T-helper 17 cell (primary cell): ENCODE measurements at regions not wholly inside any gene's neighbourhood (a gene's known extent, or its start where the extent isn't known, plus 50 kb on each side); places are given as distances from the start of the nearest gene placed in this dataset.

Experiments
- ATAC-seq: fragments of 150-1000 bp; cut with Tn5 transposase; 2 replicates; pipeline ENCODE4 v1.10.0; 2021; ENCODE audit warnings: mild to moderate bottlenecking, moderate library complexity
- DNase-seq, 3 donors: peaks; one replicate each; pipeline versions ENCODE4 v3.0.0 to v3.0.0-alpha.2; 2020 to 2021
- H3K9me3 ChIP-seq: one replicate; pipeline ENCODE4 v1.7.0; 2013; ENCODE audit warnings: low read length, mild to moderate bottlenecking; ENCODE audit not compliant: control insufficient read depth, poor library complexity, severe bottlenecking
- H3K27ac Mint-ChIP-seq: one replicate; pipeline ENCODE4 v1.8.0; 2022; ENCODE audit warnings: mild to moderate bottlenecking, moderate library complexity, mixed read lengths
- H3K27me3 Mint-ChIP-seq: one replicate; pipeline ENCODE4 v1.8.0; 2022; ENCODE audit warnings: mixed read lengths
- H3K36me3 Mint-ChIP-seq: one replicate; pipeline ENCODE4 v1.8.0; 2022; ENCODE audit warnings: low read depth, mixed read lengths
- H3K4me1 Mint-ChIP-seq: one replicate; pipeline ENCODE4 v1.8.0; 2022; ENCODE audit warnings: mild to moderate bottlenecking, mixed read lengths
- H3K4me3 Mint-ChIP-seq: one replicate; pipeline ENCODE4 v1.8.0; 2022; ENCODE audit warnings: mild to moderate bottlenecking, moderate library complexity, mixed read lengths

DNA sequence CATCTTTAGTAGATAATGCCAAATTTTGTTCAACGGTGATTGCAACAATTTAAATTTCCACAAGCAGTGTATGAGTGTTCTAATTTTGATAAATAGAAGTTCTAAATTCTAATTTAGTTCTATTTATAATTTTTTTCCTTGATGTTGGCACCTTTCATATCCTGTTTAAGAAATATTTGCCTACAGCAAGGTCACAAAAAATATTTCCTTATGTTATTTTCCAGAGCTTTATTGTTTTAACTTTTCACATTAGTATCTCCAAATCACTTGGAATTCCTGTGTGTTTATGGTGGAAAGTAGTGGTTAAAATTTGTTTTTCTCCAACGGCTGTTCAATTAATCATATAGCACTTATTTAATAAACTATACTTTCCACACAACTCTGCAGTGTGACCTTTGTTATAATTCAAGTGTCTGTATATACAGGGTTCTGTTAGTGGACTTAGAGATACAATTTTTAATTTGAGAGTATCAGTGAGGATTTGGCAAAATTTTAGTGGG, 94.3 kb upstream of the CD55 start:
- no peaks in the 10 kb centered on the region for H3K9me3 ChIP-seq
- ATAC-seq: no peak
- H3K36me3 Mint-ChIP-seq: no peaks in the 10 kb centered on the region
- peaks cover 2% of the 10 kb centered on the region for H3K4me1 Mint-ChIP-seq
- H3K4me3 Mint-ChIP-seq: no peak overlapping the region
- H3K27me3 Mint-ChIP-seq: peaks cover 5% of the 10 kb centered on the region
- no peak for DNase-seq
- H3K27ac Mint-ChIP-seq: no peak overlapping the region

GRCh38 chr1:207228987-207229386, 92.5 kb upstream of the CD55 start:
- H3K4me1 Mint-ChIP-seq: no peaks in the 10 kb centered on the region
- no peak overlapping the region for H3K4me3 Mint-ChIP-seq
- ATAC-seq (no peak), DNase-seq (no peak)
- H3K27me3 Mint-ChIP-seq: no peaks in the 10 kb centered on the region
- H3K27ac Mint-ChIP-seq: no peak overlapping the region
- H3K9me3 ChIP-seq: no peaks in the 10 kb centered on the region
- no peaks in the 10 kb centered on the region for H3K36me3 Mint-ChIP-seq

DNA sequence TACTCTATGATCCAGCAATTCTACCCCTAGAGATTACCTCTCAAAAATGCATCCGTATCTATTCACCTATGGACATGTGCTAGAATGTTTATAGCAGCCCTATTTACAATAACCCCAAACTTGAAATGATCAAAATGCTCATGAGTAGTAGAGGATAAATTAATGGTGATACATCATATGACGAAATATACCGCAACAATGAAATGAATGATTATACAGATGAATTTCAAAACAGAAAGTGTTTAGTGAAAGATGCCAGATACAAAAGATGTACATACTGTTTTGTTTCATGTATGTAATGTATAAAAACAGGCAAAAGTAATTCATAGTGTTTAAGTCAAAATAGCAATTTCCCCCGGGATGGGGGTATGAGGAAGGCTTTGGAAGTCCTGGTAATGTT, 91.0 kb upstream of the CD55 start:
- no peaks in the 10 kb centered on the region for H3K36me3 Mint-ChIP-seq
- no peak overlapping the region for H3K4me3 Mint-ChIP-seq
- ATAC-seq (no peak), DNase-seq (no peak)
- no peaks in the 10 kb centered on the region for H3K4me1 Mint-ChIP-seq
- no peak overlapping the region for H3K27ac Mint-ChIP-seq
- no peaks in the 10 kb centered on the region for H3K9me3 ChIP-seq
- peaks cover 7% of the 10 kb centered on the region for H3K27me3 Mint-ChIP-seq

- peaks cover 31% of the 10 kb centered on the region for H3K27me3 Mint-ChIP-seq
- DNase-seq (no peak), ATAC-seq (no peak)
- no peak overlapping the region for H3K27ac Mint-ChIP-seq
- H3K36me3 Mint-ChIP-seq: peaks cover 2% of the 10 kb centered on the region
- H3K4me3 Mint-ChIP-seq: no peak overlapping the region
- H3K4me1 Mint-ChIP-seq: no peaks in the 10 kb centered on the region
- H3K9me3 ChIP-seq: no peaks in the 10 kb centered on the region
These were observed 86.8 kb upstream of the CD55 start for GRCh38 chr1:207234690-207235089.

GRCh38 chr1:207239874-207240273, 81.6 kb upstream of the CD55 start:
- Mint-ChIP-seq H3K27me3 (peaks cover 34% of the 10 kb centered on the region), H3K27ac (no peak overlapping the region), H3K4me3 (no peak overlapping the region), H3K4me1 (peaks cover 6% of the 10 kb centered on the region), H3K36me3 (peaks cover 2% of the 10 kb centered on the region)
- DNase-seq: no peak
- no peak for ATAC-seq
- H3K9me3 ChIP-seq: no peaks in the 10 kb centered on the region

DNA sequence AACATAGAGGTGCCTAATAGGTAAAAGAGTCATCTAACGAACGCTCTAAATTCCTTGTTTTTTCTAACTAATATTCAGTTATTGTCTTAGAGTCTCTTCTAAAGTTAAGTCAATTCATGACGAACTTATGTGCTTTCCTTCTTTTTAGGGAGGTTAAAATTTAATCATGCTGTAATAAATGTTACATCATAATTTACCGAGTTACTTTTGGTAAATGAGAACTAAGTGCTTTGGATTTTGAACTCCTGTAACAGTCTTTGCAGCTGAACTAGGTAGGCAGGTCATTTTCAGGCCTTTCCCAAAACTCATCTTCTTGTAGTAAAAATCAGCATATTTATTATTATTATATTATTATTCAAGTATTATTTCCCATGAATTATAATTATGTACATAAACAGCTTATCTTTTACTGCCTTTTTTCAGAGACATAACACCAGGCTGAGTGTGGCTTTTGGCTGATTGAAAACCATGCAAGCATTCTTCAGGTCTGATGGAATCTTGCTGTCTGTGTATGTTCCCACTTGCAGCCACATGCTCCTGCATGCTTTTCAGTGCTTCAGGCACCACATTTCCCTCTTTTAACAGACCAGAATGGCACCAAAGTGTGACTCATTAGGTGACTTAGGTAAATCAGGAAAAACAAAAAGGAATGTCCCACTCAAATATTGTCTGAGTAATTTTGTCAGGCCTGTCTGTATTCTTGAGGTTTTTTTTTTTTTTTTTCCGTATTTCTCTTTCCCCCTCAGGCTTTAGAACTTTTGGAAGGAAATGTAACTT, 81.0 kb upstream of the CD55 start:
- Mint-ChIP-seq H3K36me3 (peaks cover 2% of the 10 kb centered on the region), H3K27ac (no peak overlapping the region), H3K4me3 (no peak overlapping the region), H3K27me3 (peaks cover 27% of the 10 kb centered on the region), H3K4me1 (peaks cover 11% of the 10 kb centered on the region)
- no peak for DNase-seq
- no peak for ATAC-seq
- no peaks in the 10 kb centered on the region for H3K9me3 ChIP-seq

DNA sequence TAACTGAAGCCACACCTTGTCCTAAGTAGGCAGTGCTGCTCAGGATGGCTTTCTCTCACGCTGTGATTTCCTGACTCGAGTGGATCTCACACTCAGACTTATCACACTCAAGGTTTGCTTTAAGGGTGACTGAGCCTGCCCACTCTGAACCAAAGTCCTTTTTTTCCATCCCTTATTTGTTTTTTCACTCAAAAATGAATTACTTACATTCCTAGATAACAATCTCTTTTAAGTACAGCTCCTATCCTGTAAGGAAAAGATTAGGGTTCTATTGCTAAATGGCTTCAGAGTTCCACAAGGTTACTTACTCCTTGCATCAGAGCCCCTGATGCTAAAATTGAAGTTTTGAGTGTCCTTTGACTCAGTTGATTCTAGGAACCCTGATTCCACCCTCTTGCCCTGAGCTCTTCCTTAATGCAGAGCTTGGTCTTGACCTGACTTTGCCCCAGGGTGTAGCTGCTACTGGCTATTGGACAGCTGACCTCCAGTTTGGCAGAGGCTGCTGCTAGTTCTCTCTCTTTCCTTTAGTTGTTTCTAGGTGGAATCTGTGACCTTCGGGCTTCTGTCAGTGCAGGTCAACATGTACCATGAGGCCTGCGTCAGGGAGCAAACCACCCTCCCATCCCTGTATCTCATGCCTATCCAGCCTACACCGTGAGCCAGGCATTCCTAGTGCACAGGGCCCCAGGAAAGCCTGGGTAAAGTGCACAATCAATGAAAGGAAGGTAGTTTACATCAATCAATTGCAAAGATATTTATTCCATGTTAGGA, 80.1 kb upstream of the CD55 start:
- no peaks in the 10 kb centered on the region for H3K9me3 ChIP-seq
- ATAC-seq (no peak), DNase-seq (no peak)
- Mint-ChIP-seq H3K27me3 (peaks cover 20% of the 10 kb centered on the region), H3K36me3 (peaks cover 2% of the 10 kb centered on the region), H3K4me1 (peaks cover 12% of the 10 kb centered on the region), H3K27ac (no peak overlapping the region), H3K4me3 (no peak overlapping the region)

DNA sequence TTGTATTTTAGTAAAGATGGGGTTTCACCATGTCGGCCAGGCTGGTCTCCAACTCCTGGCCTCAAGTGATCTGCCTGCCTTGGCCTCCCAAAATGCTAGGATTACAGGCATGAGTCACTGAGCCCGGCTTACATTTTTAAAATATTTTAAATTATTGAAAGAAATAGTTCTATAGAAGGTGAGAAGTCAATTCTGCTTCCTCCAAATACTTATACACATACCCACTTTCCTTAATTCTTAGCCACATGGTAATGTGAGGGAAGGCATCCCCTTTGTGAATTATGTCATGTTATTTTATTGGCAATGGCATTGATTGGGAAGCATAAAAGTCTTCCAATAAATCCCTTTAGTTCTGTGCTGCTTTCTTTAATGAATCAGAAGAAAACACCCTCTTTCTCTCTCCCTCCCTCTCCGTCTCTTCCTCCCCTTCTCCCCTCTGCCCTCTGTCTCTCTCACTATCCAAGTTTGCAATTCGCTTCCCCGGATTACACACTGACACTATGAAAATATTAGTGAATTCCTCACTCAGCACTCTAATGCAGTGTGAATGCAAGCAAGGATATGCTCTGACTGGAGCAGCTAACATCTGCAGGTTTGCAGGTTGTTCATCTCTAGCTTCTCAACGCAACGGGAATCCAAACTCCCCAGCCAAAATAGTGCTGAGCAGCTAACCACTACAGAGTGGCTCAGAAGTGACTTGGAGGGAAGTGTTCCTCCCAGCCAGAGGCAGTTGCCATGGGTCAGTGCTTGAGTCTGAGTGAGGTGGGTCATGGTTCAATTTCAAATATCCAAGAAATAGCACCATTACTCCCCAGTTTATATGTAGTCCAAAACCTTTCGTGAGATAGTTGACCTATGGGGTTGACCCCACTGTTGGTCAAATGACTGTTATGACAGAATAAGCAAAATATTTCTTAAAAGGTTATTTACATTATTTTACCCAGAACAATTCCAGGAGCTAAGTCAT, 77.8 kb upstream of the CD55 start:
- Mint-ChIP-seq H3K27ac (peak overlapping the region; percentile 39), H3K36me3 (no peaks in the 10 kb centered on the region), H3K4me3 (no peak overlapping the region), H3K4me1 (peaks cover 14% of the 10 kb centered on the region), H3K27me3 (peaks cover 8% of the 10 kb centered on the region)
- H3K9me3 ChIP-seq: no peaks in the 10 kb centered on the region
- ATAC-seq (no peak), DNase-seq (no peak)

GRCh38 chr1:207244409-207244801, 77.1 kb upstream of the CD55 start:
- peaks cover 15% of the 10 kb centered on the region for H3K4me1 Mint-ChIP-seq
- no peaks in the 10 kb centered on the region for H3K36me3 Mint-ChIP-seq
- H3K4me3 Mint-ChIP-seq: no peak overlapping the region
- H3K27ac Mint-ChIP-seq: no peak overlapping the region
- H3K9me3 ChIP-seq: no peaks in the 10 kb centered on the region
- ATAC-seq (no peak), DNase-seq (no peak)
- peaks cover 4% of the 10 kb centered on the region for H3K27me3 Mint-ChIP-seq

DNA sequence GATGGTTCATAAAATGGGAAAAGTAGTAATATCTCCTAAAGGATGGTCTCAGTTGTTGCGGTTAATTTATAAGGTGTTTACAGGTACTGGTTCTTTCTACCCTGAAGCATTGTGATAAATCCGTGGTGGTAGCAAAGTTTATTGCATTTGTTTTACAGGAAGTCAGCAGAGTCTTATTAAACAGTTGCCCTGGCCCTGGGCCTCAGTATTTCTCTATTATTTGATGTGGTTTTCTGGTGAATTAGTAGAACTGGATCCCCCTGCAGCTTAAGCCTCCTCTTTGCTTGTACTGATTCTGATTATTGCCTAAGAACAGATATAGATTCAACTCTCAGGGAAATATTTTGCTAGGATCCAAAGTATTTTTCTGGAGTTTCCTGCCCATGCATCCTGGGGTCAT, 76.4 kb upstream of the CD55 start:
- Mint-ChIP-seq H3K36me3 (no peaks in the 10 kb centered on the region), H3K27ac (no peak overlapping the region), H3K27me3 (peaks cover 4% of the 10 kb centered on the region), H3K4me1 (peaks cover 15% of the 10 kb centered on the region), H3K4me3 (no peak overlapping the region)
- H3K9me3 ChIP-seq: no peaks in the 10 kb centered on the region
- no peak for DNase-seq
- no peak for ATAC-seq

DNA sequence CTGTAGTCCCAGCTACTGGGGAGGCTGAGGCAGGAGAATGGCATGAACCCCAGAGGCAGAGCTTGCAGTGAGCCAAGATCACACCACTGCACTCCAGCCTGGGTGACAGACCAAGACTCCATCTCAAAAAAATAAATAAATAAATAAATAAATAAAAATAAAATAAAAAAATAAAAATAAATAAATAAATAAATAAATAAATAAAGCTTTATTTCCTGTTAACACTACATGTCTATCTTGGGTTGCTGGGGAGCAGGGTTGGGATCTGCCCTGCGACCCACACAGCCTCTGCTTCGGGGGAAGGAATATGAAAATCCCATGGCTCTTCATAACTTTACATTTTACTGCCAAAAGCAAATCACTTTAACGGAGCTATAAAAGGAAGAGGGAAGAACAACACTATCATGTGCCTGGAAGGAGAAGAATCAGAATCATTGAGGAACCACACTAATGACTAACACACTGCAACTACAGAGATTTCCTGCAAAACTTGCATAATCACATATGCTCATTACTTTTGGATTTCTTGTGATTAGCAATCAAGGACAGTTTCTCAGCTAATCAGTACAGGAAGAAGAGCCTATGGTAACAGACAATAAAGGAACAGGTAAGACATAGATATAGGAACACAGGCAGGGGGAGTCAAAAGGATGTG, 72.8 kb upstream of the CD55 start:
- Mint-ChIP-seq H3K4me3 (no peak overlapping the region), H3K27ac (no peak overlapping the region), H3K27me3 (peaks cover 4% of the 10 kb centered on the region), H3K4me1 (peaks cover 11% of the 10 kb centered on the region), H3K36me3 (no peaks in the 10 kb centered on the region)
- H3K9me3 ChIP-seq: no peaks in the 10 kb centered on the region
- ATAC-seq (no peak), DNase-seq (no peak)

DNA sequence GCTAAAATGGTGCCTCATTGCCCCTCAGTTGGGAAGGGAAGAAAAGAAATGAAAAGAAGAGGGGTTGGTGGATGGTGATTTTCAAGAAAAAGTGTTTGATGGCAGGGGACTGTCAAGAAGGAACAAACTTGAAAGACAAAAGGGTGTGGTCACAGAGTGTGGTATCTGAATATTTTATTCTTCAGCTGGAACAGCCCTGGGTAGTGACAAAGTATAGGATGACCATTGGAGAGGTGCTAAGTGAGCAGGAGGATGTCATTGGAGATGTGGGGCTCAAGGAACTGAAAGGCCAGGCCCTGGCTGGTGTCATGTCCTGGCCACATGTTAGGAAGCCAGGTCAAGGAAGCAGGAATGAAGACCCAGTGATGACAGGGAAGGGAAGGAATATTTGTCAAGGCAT, 71.0 kb upstream of the CD55 start:
- no peaks in the 10 kb centered on the region for H3K9me3 ChIP-seq
- H3K27ac Mint-ChIP-seq: no peak overlapping the region
- H3K4me3 Mint-ChIP-seq: no peak overlapping the region
- H3K4me1 Mint-ChIP-seq: peaks cover 5% of the 10 kb centered on the region
- H3K36me3 Mint-ChIP-seq: no peaks in the 10 kb centered on the region
- ATAC-seq (no peak), DNase-seq (no peak)
- no peaks in the 10 kb centered on the region for H3K27me3 Mint-ChIP-seq
